GM19468 (cell line): ENCODE measurements at regions not wholly inside any gene's neighbourhood (a gene's known extent, or its start where the extent isn't known, plus 50 kb on each side); places are given as distances from the start of the nearest gene placed in this dataset.
"Not testable (repeated sequence)": the region's sequence is repeated elsewhere in the genome, so short reads cannot be mapped to it uniquely, and the experiment has no call there.

Experiments
- ATAC-seq: cut with Tn5 transposase; IDR thresholded peaks from one replicate; pipeline ENCODE4 v1.9.1; 2021; ENCODE audit warnings: mild to moderate bottlenecking, moderate library complexity, moderate number of reproducible peaks; ENCODE audit not compliant: unreplicated experiment; ENCODE audit errors: extremely low read depth

- ATAC-seq = no peak
Observed at GRCh38 chr22:48734961-48735360, 1092.7 kb downstream of the BRD1 start.

DNA sequence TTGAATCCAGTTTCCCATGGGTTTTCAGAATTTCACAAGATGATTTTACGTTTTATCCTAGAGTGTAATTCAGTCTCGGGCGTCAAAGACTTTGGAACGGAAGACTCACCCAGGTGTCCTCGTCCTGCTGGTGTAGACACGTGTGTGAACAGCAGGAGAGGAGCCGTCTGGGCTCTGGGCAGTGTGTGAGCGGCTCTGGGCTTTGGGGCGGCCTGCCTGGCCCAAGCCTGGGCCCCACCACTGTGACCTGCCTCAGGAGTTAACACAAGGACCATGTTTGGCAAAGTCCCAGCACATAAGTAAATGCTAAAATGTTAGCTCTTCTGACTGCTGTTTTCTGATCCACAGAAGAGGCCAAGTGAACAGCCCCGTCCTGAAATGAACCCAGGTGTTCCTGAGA is 1093.3 kb downstream of the BRD1 start:
- ATAC-seq = no peak

- ATAC-seq = no peak
Observed at GRCh38 chr22:48729499-48730171, 1098.0 kb downstream of the BRD1 start.

- ATAC-seq = no peak
Observed at GRCh38 chr22:48727454-48728058, 1100.1 kb downstream of the BRD1 start.

- no peak for ATAC-seq
Observed at GRCh38 chr22:48724899-48725298, 1102.8 kb downstream of the BRD1 start.

GRCh38 chr22:48722661-48723060 is 1105.0 kb downstream of the BRD1 start:
- ATAC-seq = no peak

- no peak for ATAC-seq
Observed at GRCh38 chr22:48721395-48721669, 1106.3 kb downstream of the BRD1 start.

DNA sequence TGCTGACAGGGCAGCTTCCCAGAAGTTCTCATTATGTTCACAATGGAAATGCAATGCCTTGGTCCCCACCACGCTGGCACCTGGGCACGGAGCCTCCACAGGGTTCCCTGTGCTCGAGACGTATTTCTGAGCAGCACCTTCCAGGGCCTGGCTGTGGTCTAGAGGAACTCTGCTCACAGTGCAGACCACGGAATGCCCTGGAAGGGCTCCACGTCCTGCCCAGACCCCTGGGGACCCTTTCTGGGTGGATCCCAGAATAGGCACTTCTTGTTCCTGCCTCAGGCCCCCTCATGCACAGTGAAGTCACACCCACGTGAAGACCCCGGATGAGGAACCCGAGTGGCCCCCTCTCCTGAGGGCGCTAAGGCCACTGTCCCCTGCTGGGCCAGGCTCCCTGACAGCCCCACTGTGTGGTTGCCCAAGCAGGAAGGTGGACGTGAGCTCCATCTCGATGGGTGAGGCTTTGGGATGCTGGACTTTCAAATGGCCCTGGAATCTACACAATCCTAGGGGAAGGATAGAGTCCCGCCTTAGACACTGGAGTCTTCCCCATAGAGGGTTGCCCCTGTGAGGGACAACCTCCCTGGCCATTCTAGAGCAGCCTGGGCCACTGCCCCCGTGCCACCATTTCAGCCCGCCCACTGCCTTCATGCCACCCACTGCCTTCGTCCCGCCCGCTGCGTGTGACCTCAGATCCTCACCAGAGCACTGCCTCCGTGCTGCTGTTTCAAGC is 1106.8 kb downstream of the BRD1 start:
- ATAC-seq = no peak

DNA sequence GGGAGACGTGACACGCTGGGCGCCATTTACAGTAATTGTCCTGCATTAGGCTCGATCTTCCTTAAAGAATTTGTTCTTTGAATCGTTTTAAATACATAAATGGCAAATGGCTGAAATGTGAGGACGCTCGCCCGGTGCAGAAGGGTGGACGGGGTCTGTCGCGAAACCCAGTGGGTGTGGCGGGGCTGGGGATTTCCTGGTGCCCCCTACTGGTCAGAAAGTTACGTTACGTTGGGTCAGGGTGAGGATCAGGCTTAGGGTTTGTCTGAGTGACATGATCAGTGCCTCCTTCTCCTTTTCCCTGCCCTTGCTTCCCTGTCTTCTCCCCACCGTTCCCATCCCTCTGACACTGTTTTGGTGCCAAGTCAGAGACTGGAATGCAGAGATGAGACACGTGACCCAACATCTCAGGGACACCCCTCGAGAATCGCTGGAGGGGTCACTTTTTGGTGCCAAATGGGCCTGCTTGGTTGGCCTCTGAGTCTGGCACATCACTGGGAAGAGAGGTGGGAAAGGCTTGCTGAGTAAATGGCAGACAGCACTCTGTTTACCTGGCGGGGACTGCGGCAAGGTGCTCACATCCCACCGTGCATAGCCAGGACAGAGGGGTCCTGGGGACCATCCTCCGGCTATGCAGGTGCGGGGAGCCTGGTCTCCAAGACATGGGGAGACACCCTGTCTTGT is 1107.6 kb downstream of the BRD1 start:
- no peak for ATAC-seq

DNA sequence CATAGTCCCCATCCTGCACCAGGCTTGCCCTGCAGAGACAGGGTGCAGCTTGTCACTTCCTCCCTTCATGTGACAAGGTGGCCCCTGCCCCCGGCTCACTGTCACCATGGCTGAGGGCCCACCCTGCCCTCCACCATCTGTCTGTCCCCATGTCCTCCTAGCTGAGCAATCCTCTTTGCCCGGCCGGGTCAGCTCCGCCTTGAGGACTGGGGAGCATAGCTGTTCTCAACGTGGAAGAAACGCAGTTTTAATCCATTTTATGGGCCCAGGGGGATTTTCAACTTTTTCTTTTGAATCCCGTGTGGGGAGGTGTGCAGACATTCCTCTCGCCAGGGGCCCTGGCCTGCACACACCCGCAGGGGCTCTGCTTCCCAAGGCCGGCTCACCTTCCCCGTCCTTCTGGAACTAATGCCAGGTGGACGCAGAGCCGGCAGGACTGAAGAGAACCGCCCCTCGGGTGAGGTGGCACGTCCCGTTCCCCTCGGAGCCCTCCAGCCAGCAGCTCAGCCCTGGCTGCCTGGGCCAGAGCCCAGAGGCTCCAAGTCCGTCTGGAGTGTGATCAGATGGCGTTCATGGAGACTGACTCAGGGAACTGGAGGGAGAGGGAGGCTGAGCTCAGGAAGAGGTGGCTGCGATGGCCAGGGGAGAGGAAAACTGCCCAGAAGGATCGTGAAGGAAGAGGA is 1108.7 kb downstream of the BRD1 start:
- ATAC-seq = no peak

DNA sequence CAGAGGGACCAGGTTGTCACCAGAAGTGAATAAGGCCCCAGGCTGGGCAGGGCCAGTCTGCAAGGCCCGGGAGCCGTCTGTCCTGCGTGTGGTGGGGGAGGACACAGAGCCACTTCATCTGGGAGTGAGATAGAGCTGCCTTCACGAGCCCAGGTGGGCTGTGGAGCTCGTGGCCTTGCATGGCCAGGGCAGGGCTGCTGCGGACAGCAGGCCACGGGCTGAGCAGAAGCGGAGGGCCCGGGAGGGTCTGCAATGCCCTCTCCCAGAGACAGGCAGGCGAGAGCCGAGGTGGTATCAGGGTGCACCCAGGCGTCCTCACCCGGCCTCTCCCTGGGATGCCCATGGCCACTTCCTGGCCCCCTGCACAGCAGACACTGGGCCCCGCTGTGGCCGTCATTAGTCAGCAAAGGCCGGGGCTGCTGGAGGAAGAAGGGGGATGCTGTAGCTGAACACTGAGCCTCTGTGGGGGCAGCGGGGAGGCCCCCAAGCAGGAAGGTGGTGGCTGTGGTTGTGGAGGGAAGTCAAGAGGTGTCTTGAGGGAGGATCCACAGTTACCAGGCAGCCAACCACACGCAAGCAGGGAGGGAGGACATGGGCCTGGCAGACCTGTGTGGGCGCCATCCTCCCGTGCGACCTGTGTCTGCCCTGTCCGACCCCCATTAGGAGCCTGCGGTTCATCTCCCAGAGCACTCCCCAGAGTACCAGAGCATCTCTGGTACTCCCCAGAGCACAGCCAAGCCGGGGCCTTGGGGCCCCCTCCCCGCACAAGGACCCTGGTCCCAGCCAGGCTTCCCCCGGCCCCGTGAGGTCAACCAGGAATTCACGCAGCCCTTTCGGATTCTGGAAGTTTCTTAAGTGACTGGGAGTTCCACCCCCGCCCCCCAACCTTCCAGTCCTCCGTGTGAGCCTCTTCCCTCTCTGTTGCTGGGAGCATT is 1109.5 kb downstream of the BRD1 start:
- no peak for ATAC-seq

- no peak for ATAC-seq
Observed at GRCh38 chr22:48717076-48717810, 1110.4 kb downstream of the BRD1 start.

GRCh38 chr22:48716154-48716553 is 1111.5 kb downstream of the BRD1 start:
- ATAC-seq = not testable (repeated sequence)

- no peak for ATAC-seq
Observed at GRCh38 chr22:48715511-48715910, 1112.2 kb downstream of the BRD1 start.

GRCh38 chr22:48714231-48714630 is 1113.4 kb downstream of the BRD1 start:
- ATAC-seq = no peak

DNA sequence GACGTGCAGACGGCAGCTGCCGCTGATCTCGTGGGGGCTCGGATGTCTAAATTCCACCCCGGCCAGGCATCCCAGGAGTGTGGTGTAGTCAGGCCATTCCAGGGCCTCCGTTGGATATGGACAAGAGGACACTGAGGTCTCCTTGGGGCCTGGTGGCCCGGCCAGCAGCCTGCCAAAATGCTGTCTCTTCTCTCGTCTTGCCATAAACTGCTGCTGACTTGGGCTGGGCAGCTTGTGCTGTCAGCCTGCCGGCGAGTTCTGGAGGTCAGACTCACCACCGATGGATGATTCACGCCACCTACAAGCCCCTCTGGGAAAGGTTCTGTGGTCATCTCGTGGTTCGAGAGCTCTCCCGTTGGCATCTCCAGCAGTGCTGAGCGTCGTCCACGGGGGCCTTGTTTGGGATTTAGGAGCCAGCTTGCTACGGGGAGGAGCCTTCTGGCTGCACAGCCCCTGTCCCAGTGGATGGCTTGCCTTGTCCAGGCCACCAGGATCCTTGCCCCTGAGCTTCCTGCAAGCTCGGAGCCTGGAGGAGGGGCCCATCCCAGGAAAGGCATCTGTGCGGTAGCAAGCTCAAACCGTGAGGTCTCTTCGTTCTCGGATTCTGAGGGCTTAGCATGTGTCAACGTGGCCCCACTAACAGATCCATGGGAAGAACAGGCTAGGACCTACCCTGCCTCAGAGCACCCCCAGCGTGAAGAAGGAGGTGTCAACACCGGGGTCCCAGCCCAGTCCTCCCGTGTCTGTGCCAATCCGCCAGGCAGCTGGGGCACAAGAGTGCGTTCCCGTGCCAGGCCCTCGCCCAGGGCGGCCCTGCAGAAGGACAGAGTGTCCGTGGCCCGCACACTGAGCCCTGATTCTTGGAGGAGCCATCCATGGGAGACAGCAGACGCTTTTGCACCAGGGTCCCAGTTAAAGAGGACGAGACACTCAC is 1114.1 kb downstream of the BRD1 start:
- no peak for ATAC-seq

- ATAC-seq = no peak
Observed at GRCh38 chr22:48712558-48713271, 1115.0 kb downstream of the BRD1 start.
